Lower lobe of right lung (tissue), 2 donors: ENCODE measurements at regions not wholly inside any gene's neighbourhood (a gene's known extent, or its start where the extent isn't known, plus 50 kb on each side); places are given as distances from the start of the nearest gene placed in this dataset.
A peak's percentile ranks its signal among the peaks of the same experiment; 100 is the strongest.

Source experiments
- ATAC-seq, 2 donors: fragments of 200-7000 bp; cut with Tn5 transposase; one replicate each; pipeline ENCODE4 v1.9.1; 2020 to 2022; ENCODE audit warnings: mild to moderate bottlenecking in 2 of 2, moderate library complexity in 2 of 2
- DNase-seq: peaks from one replicate; pipeline ENCODE4 v3.0.0-alpha.2; 2020
- H3K27ac ChIP-seq: fragments of 200-600 bp; one replicate; pipeline ENCODE4 v1.8.0; 2022
- H3K27me3 ChIP-seq: fragments of 200-600 bp; one replicate; pipeline ENCODE4 v1.8.0; 2022; ENCODE audit warnings: low read depth
- H3K36me3 ChIP-seq: fragments of 200-600 bp; one replicate; pipeline ENCODE4 v1.8.0; 2022; ENCODE audit warnings: mild to moderate bottlenecking
- H3K4me1 ChIP-seq: fragments of 200-600 bp; one replicate; pipeline ENCODE4 v1.8.0; 2022
- H3K4me3 ChIP-seq: fragments of 200-600 bp; one replicate; pipeline ENCODE4 v1.8.0; 2022; ENCODE audit warnings: mild to moderate bottlenecking
- H3K9me3 ChIP-seq: fragments of 200-600 bp; one replicate; pipeline ENCODE4 v1.8.0; 2022
- intact Hi-C: fragments of 100-400 bp; cut with DNase I; formaldehyde crosslinking; loops from one replicate; pipeline ENCODE4 v1.11.0; 2022
- TF ChIP-seq, protein P1 (sequence below): fragments of 200-600 bp; IDR thresholded peaks from one replicate; pipeline ENCODE4 v1.8.0; 2022; ENCODE audit warnings: antibody characterized with exemption, mild to moderate bottlenecking
- donor health status: DM: no; HTN: yes; CAD: no; lungs with severe emphysema.

DNA sequence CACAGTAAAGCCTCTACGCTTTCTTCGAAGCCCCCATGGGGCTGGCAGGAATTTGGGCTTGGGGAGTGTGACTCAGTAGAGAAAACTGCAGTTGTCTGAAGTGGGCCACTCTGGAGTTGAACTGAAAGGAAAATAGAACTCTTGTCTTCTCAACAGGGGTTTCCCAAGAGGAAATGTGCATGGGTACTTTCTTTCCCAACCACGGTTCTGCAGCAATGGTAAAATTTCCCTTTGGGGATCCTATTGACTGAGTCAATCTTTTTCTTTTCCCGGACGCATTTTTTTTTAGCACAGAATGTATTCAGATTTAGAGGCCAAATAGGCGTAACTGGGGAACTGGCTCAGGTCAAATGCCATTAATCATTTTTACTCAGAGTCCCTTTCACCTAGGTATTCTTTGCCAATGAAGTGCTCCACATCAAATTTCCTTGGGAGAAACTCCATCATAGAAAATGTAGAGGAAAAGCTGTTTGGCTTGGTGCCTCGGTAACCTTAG, 269.3 kb downstream of the STIM2 start:
- Histone ChIP-seq H3K4me1 (no peaks in the 10 kb centered on the region), H3K9me3 (no peaks in the 10 kb centered on the region), H3K27ac (no peak overlapping the region), H3K27me3 (no peaks in the 10 kb centered on the region), H3K36me3 (no peaks in the 10 kb centered on the region), H3K4me3 (no peak overlapping the region)
- intact Hi-C loops = no loop called here
- DNase-seq (no peak), ATAC-seq (no peak)
- TF ChIP-seq, protein P1, sequence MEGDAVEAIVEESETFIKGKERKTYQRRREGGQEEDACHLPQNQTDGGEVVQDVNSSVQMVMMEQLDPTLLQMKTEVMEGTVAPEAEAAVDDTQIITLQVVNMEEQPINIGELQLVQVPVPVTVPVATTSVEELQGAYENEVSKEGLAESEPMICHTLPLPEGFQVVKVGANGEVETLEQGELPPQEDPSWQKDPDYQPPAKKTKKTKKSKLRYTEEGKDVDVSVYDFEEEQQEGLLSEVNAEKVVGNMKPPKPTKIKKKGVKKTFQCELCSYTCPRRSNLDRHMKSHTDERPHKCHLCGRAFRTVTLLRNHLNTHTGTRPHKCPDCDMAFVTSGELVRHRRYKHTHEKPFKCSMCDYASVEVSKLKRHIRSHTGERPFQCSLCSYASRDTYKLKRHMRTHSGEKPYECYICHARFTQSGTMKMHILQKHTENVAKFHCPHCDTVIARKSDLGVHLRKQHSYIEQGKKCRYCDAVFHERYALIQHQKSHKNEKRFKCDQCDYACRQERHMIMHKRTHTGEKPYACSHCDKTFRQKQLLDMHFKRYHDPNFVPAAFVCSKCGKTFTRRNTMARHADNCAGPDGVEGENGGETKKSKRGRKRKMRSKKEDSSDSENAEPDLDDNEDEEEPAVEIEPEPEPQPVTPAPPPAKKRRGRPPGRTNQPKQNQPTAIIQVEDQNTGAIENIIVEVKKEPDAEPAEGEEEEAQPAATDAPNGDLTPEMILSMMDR = no peak

- H3K27me3 ChIP-seq = no peaks in the 10 kb centered on the region
- TF ChIP-seq, protein P1 = no peak
- H3K36me3 ChIP-seq = no peaks in the 10 kb centered on the region
- no peak overlapping the region for H3K4me3 ChIP-seq
- no peaks in the 10 kb centered on the region for H3K4me1 ChIP-seq
- ATAC-seq = no peak
- H3K27ac ChIP-seq = no peak overlapping the region
- intact Hi-C loops = no loop called here
- H3K9me3 ChIP-seq = peaks cover 6% of the 10 kb centered on the region
- no peak for DNase-seq
Measured at GRCh38 chr4:27132497-27132896, 271.9 kb downstream of the STIM2 start.

DNA sequence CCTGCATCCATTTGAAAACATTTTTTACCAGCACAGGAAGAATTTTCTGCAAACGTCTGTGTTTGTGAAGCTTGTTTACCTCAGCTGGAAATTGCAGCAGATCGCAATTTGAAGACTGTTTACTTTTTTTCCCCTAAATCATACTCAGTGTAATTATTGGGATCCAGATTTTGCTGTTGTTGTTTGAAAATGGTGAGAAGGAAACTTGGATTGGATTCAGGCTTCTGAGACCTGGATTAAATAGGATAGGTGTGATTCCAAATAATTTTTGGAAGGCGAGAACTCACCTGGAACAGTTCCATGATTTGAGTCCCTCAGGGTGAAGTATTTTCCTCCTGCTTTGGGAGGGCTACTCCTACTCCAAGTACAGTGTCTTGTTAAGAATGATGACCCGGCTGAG, 279.8 kb downstream of the STIM2 start:
- no peak for ATAC-seq
- intact Hi-C loops = no loop called here
- Histone ChIP-seq H3K4me1 (no peaks in the 10 kb centered on the region), H3K4me3 (no peak overlapping the region), H3K27ac (no peak overlapping the region), H3K27me3 (no peaks in the 10 kb centered on the region), H3K36me3 (no peaks in the 10 kb centered on the region), H3K9me3 (peaks cover 5% of the 10 kb centered on the region)
- DNase-seq = no peak
- TF ChIP-seq, protein P1 = no peak

DNA sequence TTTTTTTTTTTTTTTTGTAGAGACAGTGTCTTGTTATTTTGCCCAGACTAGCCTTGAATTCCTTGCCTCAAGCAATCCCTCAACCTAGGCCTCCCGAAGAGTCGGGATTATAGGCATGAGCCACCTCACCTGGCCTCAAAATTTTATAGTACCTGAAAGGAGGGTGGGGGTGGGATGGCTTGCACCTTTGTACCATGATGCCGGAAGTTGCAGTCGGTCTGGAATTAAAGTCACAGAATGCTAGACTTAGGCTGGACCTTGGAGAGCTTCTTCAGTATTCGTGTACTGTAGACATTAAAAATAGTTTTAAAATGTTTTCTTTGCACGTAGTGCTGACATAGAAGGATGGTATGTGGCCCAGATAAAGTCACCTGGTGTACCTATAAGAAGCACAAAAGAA, 280.9 kb downstream of the STIM2 start:
- peak in 1 of 2 donors; percentile 28 for ATAC-seq

GRCh38 chr4:27142841-27143240, 282.2 kb downstream of the STIM2 start:
- H3K9me3 ChIP-seq = no peaks in the 10 kb centered on the region
- ATAC-seq = no peak
- H3K4me3 ChIP-seq = no peak overlapping the region
- H3K27me3 ChIP-seq = no peaks in the 10 kb centered on the region
- DNase-seq = no peak
- intact Hi-C loops = no loop called here
- no peak overlapping the region for H3K27ac ChIP-seq
- H3K36me3 ChIP-seq = no peaks in the 10 kb centered on the region
- TF ChIP-seq, protein P1 = no peak
- no peaks in the 10 kb centered on the region for H3K4me1 ChIP-seq

More for the DNA sequence above, 280.9 kb downstream of the STIM2 start:
- no peaks in the 10 kb centered on the region for H3K36me3 ChIP-seq
- TF ChIP-seq, protein P1 = no peak
- no peaks in the 10 kb centered on the region for H3K27me3 ChIP-seq
- DNase-seq = no peak
- H3K9me3 ChIP-seq = no peaks in the 10 kb centered on the region
- no peaks in the 10 kb centered on the region for H3K4me1 ChIP-seq
- no peak overlapping the region for H3K27ac ChIP-seq
- no peak overlapping the region for H3K4me3 ChIP-seq
- intact Hi-C loops = no loop called here

GRCh38 chr4:27145597-27145996, 285.0 kb downstream of the STIM2 start:
- H3K27ac ChIP-seq = no peak overlapping the region
- H3K27me3 ChIP-seq = no peaks in the 10 kb centered on the region
- no peak for DNase-seq
- TF ChIP-seq, protein P1 = no peak
- intact Hi-C loops = no loop called here
- no peak for ATAC-seq
- no peaks in the 10 kb centered on the region for H3K36me3 ChIP-seq
- no peak overlapping the region for H3K4me3 ChIP-seq
- no peaks in the 10 kb centered on the region for H3K9me3 ChIP-seq
- no peaks in the 10 kb centered on the region for H3K4me1 ChIP-seq
